ENCODE measurements at regions not wholly inside any gene's neighbourhood (a gene's known extent, or its start where the extent isn't known, plus 50 kb on each side); places are given as distances from the start of the nearest gene placed in this dataset.

DNA sequence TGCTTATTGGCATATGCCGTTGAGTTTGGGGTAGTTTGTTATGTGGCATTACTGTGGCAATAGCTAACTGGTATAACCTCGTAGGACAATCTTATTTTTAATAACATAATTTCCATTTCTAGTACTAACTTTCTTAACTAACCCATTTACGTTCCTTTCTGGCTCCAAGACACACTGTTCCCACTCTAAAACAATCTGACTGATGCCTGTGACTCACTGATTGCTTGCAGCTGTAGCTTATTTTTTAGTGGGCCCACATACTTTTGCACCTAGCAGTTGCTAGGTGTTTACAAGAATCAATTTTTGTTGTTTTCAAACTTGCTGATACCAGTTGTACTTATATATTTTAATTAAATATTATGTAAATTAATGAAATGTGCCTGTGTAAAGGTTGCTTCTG, 52.2 kb downstream of the FAT3 start:
- TF ChIP-seq SMAD4 (CRISPR knock-in tag; conservative IDR thresholded peaks at IDR 0.05) (no peak), POLR2A (conservative IDR thresholded peaks at IDR 0.05) (no peak), RFX5 (IDR thresholded peaks at IDR 0.05; ENCODE audit: low read depth, low read length) (no peak), NFE2L1 (tag; IDR thresholded peaks at IDR 0.05; ENCODE audit: borderline replicate concordance, low read depth) (no peak), DPF2 (IDR thresholded peaks at IDR 0.05) (no peak), CAMTA2 (CRISPR knock-in tag; conservative IDR thresholded peaks at IDR 0.05) (no peak), EHMT2 (IDR thresholded peaks at IDR 0.05) (no peak), U2AF1 (optimal IDR thresholded peaks at IDR 0.05; ENCODE audit: low read depth, low read length) (no peak)
- TF ChIP-seq, protein P1, sequence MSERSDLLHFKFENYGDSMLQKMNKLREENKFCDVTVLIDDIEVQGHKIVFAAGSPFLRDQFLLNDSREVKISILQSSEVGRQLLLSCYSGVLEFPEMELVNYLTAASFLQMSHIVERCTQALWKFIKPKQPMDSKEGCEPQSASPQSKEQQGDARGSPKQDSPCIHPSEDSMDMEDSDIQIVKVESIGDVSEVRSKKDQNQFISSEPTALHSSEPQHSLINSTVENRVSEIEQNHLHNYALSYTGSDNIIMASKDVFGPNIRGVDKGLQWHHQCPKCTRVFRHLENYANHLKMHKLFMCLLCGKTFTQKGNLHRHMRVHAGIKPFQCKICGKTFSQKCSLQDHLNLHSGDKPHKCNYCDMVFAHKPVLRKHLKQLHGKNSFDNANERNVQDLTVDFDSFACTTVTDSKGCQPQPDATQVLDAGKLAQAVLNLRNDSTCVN (CRISPR knock-in tag; IDR thresholded peaks at IDR 0.05) = no peak

Data from K562 (cell line).